GM21515 (cell line): ENCODE measurements at regions not wholly inside any gene's neighbourhood (a gene's known extent, or its start where the extent isn't known, plus 50 kb on each side); places are given as distances from the start of the nearest gene placed in this dataset.
"Not testable (repeated sequence)": the region's sequence is repeated elsewhere in the genome, so short reads cannot be mapped to it uniquely, and the experiment has no call there.

Source experiments
- ATAC-seq: cut with Tn5 transposase; IDR thresholded peaks from one replicate; pipeline ENCODE4 v1.9.1; 2021; ENCODE audit not compliant: unreplicated experiment

DNA sequence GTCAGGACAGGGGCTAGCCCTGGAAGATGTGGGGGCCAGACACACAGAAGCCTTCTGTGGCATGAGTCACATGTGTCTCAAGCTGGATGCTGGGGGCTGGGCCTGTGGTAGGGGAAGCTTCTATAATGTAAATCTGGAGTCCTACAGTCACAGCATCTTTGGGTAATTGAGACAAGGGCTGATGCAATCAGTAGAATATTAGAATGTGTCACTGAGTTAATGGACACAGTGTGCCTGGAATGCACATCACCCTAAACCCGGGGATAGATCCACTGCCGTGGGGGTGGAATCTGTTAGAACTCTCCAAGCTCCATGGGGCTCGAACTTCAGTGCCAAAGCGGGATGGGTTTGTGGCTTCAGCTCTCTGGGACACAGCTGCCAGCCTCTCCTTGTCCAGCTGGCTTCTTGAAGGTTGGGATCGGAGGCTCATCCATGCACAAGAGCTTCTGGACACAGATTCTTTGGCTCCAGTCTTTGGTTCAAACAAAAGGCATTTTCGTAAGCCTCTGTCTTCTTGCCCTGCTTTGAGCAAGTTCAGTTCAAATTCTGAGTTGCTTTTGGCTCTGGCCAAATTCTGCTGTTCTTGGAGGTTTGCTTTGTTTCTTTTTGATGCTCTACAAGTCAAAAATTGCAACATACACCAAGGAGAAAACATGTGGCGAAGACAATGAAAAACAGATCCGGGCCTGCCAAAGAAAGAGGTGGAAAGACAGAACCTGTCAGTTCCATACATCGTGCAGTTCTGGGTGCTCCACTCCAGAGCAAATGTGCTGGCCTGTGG lies 194.8 kb upstream of the ZNF32 start:
- ATAC-seq: no peak

DNA sequence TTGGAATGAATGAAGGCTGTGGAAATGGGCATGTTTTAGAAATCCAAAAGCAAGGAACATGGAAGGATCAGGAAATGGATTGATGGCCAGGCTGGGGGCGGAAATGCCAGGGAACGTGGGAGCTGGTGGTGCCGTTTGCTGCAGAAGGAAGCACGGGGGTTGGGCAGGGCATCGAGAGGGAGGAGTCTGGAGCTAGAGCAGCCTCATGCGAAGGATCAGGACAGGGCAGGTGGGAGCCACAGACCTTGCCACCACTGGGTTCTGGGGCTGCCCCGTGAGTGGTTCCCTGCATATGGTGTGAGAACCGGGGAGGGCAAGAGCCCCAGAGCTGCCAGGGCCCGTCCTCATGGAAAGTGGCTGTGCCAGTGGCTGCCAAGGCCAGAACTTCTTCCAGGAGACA lies 193.8 kb upstream of the ZNF32 start:
- no peak for ATAC-seq

DNA sequence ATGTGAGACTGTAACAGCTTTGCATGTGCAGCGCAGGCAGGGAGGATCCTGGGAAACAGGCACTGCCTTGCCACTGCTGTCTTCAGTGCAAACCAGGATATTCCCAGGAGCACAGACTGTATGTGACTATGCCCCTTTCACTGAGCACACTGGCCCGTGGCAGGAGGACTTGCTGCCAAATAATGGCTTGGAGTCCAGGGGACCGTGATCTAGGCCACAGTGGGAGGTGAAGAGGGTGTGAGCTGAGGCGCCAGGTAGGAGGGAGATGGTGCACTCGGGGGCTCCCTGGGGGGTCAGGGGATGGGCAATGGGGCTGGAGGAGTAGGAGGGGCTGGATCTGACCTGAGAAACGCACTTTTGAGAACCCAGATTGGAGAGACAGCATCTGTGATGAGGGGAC lies 193.4 kb upstream of the ZNF32 start:
- no peak for ATAC-seq

DNA sequence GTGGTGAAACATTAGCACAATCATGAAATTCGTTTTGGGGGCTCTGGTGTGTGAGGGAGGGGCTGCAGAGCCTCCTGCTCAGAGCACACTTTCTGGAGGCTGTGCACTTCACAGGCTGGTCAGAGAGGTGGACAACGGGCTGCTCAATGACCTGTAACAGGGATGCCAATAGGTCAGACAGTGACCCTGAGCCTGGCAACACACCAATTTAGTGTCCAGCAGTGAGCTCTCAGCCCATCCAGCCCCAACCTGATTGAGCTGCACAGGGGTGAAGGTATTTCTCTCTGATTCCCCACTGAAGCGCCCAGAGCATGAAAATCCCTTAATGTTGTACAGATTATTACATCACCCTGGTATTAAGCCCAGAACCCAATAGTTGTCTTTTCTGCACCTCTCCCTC lies 191.3 kb upstream of the ZNF32 start:
- no peak for ATAC-seq

DNA sequence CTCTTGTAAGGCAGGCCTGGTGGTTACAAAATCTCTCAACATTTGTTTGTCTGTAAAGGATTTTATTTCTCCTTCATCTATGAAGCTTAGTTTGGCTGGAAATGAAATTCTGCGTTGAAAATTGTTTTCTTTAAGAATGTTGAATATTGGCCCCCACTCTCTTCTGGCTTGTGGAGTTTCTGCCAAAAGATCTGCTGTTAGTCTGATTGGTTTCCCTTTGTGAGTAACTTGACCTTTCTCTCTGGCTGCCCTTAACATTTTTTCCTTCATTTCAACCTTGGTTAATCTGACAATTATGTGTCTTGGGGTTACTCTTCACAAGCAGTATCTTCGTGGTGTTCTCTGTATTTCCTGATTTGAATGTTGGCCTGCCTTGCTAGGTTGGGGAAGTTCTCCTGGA lies 186.1 kb upstream of the ZNF32 start:
- ATAC-seq: not testable (repeated sequence)

DNA sequence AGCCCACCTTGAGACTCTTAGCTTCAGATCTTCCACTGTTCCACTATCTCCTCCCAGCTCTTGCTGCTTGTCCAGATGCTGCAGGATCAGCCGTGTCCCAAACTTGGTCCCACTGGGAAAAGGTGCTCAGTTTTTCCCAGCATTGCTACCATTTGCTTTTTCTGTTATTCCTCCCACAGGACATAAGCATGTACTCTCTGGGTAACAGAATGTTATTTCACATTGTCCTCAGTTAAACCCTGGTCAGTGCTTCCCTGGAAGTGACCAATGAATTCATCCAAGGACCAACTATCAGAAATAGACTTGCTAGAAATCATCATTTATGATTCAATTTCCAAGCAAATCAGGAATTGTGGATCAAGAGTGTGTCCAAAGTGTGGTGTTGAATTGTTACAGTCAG lies 179.2 kb upstream of the ZNF32 start:
- no peak for ATAC-seq

DNA sequence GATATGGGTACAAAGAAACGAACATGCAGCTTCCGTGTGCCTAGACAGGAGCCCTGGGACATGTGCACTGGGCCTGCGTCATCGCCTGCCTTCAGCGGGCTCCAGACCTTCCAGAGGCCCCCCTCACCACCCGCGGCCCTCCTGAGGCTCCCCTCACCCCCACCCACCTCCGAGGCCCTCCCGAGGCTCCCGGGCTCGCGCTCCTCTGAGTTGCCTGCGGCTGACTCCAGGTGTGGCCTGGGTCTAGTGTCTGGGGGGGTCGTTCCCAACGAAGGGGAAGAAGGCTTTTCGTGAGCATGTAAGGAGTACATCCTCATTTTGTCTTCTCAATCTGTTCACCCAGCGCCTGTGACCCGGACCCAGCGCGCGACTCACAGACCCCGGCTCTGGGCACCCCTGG lies 177.3 kb upstream of the ZNF32 start:
- no peak for ATAC-seq

DNA sequence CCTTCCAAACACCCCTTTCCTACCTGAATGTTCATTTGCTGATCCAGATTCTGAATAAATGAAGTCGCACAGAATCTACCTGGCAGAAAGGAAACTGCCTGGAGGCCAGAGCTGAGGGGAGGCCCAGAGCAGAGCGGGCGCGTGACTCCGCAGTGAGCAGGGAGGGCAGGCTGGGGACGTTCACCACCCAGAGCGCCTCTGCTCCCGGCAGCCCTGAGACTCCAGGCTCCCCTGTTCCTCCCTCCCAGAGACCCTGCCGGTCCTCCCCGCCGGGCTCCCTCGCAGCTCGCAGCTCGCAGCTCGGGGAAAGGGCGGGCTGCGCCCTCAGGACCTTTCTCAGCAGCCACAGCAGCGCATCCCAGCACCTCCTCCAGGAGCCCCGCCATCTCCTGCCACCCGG lies 176.7 kb upstream of the ZNF32 start:
- ATAC-seq: no peak

DNA sequence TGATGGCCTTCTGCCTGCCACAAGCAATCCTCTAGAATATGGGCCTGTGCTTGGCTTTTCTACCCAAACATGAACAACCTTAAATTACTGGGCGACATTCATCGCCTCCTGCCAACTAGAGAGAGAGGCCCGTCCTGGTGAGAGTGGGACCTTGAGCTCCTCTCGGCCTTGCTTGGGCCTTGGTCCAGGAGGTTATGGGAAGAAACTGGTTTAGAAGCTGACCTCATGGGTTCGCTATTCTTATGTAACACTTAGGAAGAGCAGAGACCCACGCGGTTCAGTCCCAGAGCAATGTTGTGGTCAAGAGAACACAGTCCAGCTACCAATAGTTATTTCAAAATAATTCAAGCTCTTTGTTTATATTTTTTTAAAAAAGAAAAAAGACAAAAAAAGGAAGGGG lies 176.3 kb upstream of the ZNF32 start:
- ATAC-seq: no peak

DNA sequence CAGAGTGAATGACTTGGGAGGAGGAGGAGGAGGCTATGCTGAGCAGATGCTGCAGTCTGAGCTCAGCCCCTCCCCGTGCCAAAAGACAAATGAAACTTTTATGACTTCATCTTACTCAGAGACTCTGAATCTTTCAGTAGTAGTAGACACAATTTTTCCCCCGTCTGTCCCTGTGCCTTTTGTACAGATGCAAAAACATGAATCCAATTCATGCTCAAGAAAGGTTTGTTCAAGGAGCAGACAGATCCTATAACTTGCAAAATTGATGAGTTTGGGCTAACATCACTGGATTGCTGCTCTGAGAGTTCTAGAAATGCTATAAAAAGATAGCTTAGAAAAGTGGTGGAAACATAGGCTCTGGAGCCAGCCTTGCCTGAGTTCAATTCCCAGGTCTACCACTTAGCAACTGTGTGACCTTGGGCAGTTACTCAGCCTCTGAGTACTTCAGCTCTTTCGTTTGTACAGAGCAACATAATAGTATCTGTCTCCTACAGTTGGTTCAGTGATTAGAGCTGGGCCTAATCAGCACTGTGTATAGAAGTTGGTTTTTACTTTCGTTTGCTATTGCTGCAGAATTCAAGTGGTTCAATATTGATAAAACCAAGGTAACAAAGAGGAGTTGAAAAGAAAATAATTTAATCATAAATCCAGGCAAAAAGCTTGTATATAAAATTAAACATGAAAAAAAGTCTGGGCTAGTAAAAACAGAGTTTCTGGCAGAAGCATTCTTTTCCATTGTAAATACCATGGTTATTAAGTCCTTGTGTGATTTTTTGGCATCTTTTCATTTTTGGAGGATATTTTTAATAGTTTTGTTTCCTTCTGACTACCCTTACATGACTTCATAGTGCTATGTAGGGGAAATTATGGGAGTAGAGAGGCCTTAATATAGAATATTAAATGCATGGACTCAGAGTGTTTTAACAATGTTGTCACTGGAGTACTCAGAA lies 174.2 kb upstream of the ZNF32 start:
- ATAC-seq: no peak

DNA sequence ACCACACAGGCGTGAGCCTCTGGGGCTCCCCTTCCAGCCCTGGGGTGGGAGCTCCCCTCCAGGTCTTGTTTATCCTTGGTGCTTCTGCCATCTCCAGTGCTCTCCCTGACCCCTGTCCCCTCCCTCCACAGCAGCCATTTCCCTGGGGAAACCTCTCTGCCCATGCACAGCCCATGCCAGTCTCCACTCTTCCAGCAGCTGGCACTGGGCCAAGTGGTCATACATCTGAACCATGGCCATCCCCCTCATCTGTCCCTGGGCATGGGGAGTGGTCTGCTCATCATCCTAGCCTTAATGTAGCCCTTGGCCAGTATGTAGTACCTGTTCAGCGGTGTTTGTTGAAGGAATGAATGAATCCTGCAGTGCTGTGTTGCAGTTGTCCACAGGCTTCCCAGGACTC lies 172.4 kb upstream of the ZNF32 start:
- ATAC-seq: no peak

DNA sequence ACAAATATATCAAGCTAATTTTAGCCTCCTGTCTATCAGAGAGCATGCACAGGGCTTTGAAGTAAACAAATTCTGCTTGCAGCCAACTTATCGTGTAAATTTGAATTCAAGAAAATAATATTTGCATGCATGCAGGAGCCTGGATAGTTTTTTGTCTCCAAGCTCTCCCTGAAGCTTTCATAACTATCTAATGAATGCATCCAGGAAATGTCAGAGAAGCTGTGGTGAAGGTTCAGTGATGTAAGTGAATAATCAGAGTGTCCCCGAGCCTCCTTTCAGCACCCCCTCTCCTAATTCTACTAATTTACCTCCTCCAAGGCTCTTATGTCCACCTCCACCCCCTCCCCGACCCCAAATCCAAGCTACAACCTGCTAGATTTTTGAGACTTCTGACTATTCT lies 172.0 kb upstream of the ZNF32 start:
- no peak for ATAC-seq

DNA sequence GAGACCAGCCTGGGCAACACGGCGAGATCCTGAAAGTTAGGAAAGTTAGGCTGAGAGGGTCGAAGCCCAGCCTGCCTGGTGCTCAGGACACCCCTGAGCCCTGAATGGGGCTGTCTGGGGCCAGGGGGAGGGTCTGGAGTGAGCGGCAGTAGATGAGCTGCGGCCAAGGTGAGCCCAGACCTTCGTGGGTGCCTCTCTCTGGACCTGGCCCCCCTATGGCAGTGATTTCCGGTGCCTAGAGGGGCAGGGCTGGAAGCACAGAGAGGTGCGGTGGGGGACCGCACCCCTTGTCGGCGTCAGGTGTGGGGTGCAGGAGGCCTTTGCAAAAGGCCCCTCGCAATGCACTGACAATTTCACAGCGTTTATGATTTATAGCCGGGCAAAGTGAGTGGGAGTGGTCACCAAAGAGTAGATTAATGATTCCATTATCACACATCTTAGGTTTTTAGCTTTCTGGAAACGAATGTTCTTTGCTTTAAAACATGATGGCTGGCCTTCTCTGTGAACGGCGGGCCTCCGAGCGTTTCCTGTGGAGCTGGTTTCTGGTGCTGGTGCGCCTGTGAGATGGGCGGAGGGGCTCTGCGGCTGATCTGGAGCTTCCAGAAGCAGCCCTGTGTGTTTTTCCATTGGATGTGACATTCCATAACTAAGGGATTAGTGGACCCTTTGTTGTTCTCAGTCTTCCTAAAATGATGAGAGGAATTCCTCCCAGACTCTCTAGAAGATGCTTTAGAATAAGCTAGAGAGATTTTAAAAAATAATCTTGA lies 171.0 kb upstream of the ZNF32 start:
- no peak for ATAC-seq

DNA sequence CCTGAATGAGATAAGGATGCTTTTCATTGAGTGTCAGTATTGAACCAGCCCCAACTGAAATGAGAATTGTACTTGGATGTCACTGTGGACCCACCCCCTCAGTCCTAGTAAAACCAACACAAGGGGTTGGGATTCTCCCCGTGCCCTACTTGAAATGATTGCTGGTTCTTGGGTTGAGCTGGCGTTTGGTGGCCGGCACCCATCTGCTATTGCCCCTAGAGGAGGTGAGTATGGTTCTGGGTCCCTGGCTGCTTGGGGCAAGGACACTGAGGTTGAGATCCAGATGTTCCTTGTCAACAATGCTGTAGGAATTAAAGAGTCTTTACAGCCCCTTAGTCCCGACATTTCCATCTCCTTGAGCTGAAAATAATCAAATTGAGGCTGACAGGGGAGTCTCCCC lies 170.0 kb upstream of the ZNF32 start:
- ATAC-seq: no peak

DNA sequence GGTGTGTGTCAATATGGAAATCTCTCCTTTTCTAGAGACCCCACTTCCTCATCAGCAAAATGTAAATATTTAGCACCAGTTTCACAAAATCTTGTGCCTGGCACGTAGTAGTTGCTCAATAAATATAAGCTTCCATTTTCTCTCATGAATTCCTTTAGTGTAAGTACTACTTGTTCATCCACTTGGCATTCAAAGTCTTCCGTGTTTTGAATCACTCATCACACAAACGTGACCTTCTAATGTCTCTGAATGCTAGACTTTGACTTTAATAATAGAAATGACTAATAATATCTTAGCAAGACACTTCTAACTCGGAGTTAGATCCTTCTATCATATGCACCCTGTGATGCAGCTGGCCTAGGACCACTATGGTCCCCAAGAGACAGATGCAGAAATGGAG lies 168.7 kb upstream of the ZNF32 start:
- ATAC-seq: no peak

DNA sequence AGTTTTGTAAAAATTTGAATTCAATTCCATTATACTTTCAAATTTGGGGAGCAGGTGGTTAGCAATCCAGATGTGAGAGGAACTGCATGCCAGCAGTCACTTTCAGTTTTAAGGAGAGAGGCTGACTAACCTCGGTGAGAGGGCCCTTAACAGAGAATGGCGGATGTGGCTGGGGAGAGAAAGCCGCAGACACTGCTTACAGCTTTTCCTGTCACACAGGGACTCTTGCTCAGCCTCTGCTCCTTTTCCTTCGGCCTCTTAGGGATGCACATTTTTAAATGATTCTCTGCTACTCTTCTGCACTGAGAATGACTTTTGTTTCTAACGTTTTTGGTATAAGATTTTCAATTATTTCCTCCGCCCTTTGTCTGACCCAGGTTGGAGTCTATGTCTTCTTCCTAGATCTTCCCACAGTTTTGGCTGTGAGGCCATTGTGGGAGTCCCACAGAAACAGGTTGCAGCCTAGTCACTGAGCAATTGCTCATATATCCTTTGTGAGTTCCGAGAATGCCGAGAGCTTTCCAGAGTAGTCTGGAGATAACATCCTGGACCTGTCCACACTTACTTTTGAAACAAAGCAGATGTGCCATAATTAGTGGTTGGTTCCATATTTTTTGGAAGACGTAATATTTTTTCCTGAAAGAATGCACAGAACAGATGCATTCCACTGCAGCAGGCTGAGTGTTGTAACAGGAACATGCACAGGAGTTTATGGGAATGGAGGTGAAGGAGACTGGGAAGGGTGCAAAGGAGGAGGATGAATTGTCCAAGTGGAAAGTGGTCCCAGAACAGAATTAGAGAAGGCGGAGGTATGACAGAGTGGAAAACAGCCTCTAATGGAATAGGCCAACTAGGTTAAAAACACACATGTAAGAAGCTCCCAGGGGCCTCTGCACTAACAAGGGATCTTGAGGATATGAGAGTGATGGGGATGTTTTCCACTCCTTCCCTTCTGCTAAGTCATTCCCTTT lies 168.0 kb upstream of the ZNF32 start:
- peak; percentile 96 for ATAC-seq

DNA sequence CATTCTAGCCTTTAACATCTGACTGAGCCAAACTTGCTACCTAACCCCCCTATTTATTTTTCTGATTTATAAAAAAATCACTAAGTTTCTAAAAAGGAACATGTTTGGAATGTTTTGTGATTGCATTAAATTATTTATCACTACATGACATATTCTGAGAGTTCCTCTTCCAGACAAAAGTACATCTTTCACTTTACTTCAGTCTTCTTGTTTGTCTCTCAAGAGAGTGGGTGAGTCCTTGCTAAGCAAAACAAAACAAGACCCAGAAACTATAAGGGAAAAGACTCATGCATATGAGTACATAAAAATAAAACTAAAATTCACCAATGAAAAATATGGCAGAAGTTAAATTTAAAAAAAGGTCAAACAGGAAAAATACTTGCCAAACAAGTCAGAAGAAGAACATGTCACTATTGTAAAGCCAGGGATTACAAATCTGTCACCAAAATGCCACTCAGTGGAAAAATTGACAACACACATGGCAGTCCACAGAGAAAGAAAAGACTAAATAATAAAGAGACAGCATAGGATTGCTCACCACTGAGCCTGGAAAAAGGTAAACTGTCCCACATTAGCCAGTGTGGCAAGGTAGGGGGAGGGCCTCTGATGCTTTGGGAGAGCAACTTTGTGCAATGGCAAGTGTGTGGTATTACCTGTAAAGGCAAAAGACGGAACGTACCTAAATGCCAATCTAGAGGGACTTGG lies 166.7 kb upstream of the ZNF32 start:
- ATAC-seq: no peak

DNA sequence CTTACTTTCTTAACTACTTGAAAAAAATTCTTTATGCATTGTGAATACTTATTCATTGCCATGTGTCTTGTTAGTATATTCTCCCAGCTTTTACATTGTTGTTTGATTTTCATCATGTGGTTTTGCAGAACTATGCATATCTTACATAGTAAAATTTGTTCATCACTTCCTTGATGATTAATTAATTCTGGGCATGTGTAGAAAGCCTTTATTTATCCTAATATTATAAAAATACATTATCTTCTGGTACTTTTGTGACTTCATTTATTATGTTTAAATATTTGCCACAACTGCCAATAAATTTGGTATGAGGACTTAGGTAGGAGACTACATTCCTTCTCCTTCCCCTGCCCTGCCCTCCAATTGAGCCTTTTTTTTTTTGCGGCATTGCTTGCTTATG lies 166.0 kb upstream of the ZNF32 start:
- ATAC-seq: no peak

DNA sequence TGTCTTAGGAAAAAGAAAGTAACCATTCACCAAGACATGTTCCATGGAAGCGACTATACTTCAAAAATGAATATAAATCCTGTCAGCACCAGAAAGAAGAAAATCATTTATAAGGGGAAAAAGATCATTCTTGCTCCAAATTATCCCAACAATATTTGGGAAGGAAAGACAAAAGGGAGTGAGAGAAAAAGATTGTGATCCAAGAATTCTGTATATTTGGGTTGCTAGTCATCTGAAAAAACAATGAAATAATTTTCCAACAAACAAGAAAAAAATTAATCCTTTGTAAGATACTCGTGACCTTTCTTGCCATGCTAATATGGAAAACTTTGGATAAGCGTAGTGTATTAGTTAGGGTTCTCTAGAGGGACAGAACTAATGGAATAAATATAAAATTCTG lies 163.2 kb upstream of the ZNF32 start:
- ATAC-seq: no peak
